GM19438 (cell line): ENCODE measurements at regions not wholly inside any gene's neighbourhood (a gene's known extent, or its start where the extent isn't known, plus 50 kb on each side); places are given as distances from the start of the nearest gene placed in this dataset.

Experiments used
- ATAC-seq: cut with Tn5 transposase; IDR thresholded peaks from one replicate; pipeline ENCODE4 v1.9.1; 2021; ENCODE audit warnings: low read depth; ENCODE audit not compliant: unreplicated experiment

GRCh38 chr5:168055961-168056360, 235.5 kb upstream of the WWC1 start:
- ATAC-seq, result no peak

- no peak for ATAC-seq
These were observed 234.8 kb upstream of the WWC1 start for GRCh38 chr5:168056499-168057182.

GRCh38 chr5:168057905-168058304, 233.5 kb upstream of the WWC1 start:
- ATAC-seq, result no peak

GRCh38 chr5:168059131-168059530, 232.3 kb upstream of the WWC1 start:
- no peak for ATAC-seq

GRCh38 chr5:168062239-168062638, 229.2 kb upstream of the WWC1 start:
- ATAC-seq, result no peak

- ATAC-seq, result no peak
These were observed 227.0 kb upstream of the WWC1 start for GRCh38 chr5:168064457-168064856.

GRCh38 chr5:168064933-168065622, 226.4 kb upstream of the WWC1 start:
- ATAC-seq, result no peak

- no peak for ATAC-seq
These were observed 224.8 kb upstream of the WWC1 start for GRCh38 chr5:168066536-168067208.

- no peak for ATAC-seq
These were observed 220.7 kb upstream of the WWC1 start for GRCh38 chr5:168070761-168071160.

- no peak for ATAC-seq
These were observed 218.8 kb upstream of the WWC1 start for GRCh38 chr5:168072665-168073064.

GRCh38 chr5:168073311-168073710, 218.1 kb upstream of the WWC1 start:
- ATAC-seq, result no peak

GRCh38 chr5:168073991-168074800, 217.2 kb upstream of the WWC1 start:
- ATAC-seq, result no peak

GRCh38 chr5:168075387-168075786, 216.1 kb upstream of the WWC1 start:
- no peak for ATAC-seq

- ATAC-seq, result no peak
These were observed 214.9 kb upstream of the WWC1 start for GRCh38 chr5:168076561-168076991.

- no peak for ATAC-seq
These were observed 206.0 kb upstream of the WWC1 start for GRCh38 chr5:168085261-168086031.

- ATAC-seq, result no peak
These were observed 205.3 kb upstream of the WWC1 start for GRCh38 chr5:168086104-168086610.

- no peak for ATAC-seq
These were observed 204.7 kb upstream of the WWC1 start for GRCh38 chr5:168086746-168087145.

GRCh38 chr5:168088410-168089173, 202.9 kb upstream of the WWC1 start:
- ATAC-seq, result no peak

- ATAC-seq, result no peak
These were observed 202.1 kb upstream of the WWC1 start for GRCh38 chr5:168089201-168089887.
